Keratinocyte (primary cell): ENCODE measurements at regions not wholly inside any gene's neighbourhood (a gene's known extent, or its start where the extent isn't known, plus 50 kb on each side); places are given as distances from the start of the nearest gene placed in this dataset.

ENCODE experiments used
- DNase-seq: peaks from one replicate; pipeline ENCODE4 v3.0.0-alpha.2; 2011; ENCODE audit warnings: low read depth, missing footprints, low spot score
- FAIRE-seq: peaks from 2 replicates; lab custom pipeline; 2011; peaks lifted over from hg19 to GRCh38; lab: Jason Lieb, UNC
- H2AFZ ChIP-seq: 2 replicates; pipeline ENCODE4 v1.6.0; 2012; ENCODE audit warnings: low read length, control low read depth, inconsistent platforms; ENCODE audit not compliant: control insufficient read depth
- H3K27ac ChIP-seq: 2 replicates; pipeline ENCODE4 v1.5.1; 2011; ENCODE audit warnings: low read length; ENCODE audit not compliant: control insufficient read depth, insufficient read depth
- H3K27me3 ChIP-seq: 3 replicates; pipeline ENCODE4 v1.6.0; 2011; ENCODE audit warnings: low read length; ENCODE audit not compliant: control insufficient read depth, insufficient read depth; ENCODE audit errors: extremely low read depth
- H3K36me3 ChIP-seq, 2 experiments: 2 replicates in 1 of 2; 3 replicates in 1 of 2; pipeline ENCODE4 v1.5.1; 2011; ENCODE audit warnings: low read length in 2 of 2, mild to moderate bottlenecking in 1 of 2; ENCODE audit not compliant: control insufficient read depth in 2 of 2, insufficient read depth in 2 of 2; ENCODE audit errors: extremely low read depth in 1 of 2
- H3K4me1 ChIP-seq: 3 replicates; pipeline ENCODE4 v1.5.1; 2011; ENCODE audit warnings: low read length; ENCODE audit not compliant: control insufficient read depth, insufficient read depth; ENCODE audit errors: extremely low read depth
- H3K4me2 ChIP-seq: 3 replicates; pipeline ENCODE4 v1.6.0; 2011; ENCODE audit warnings: low read depth, low read length; ENCODE audit not compliant: control insufficient read depth, insufficient read depth; ENCODE audit errors: extremely low read depth
- H3K4me3 ChIP-seq, 3 experiments: fragments of 200-600 bp in 1 of 3; sonication (generic) in 1 of 3; 2 replicates in 2 of 3; 3 replicates in 1 of 3; pipeline ENCODE4 v1.5.1; 2011 to 2016; ENCODE audit warnings: low read length in 3 of 3, mild to moderate bottlenecking in 3 of 3, control low read depth in 2 of 3, inconsistent platforms in 1 of 3, low read depth in 1 of 3, mixed read lengths in 1 of 3, mixed run types in 1 of 3, moderate library complexity in 1 of 3; ENCODE audit not compliant: control insufficient read depth in 2 of 3, insufficient read depth in 2 of 3; ENCODE audit errors: extremely low read depth in 1 of 3
- H3K79me2 ChIP-seq: 2 replicates; pipeline ENCODE4 v1.6.0; 2012; ENCODE audit warnings: low read length; ENCODE audit not compliant: control insufficient read depth, insufficient read depth
- H3K9ac ChIP-seq: 3 replicates; pipeline ENCODE4 v1.6.0; 2011; ENCODE audit warnings: low read length; ENCODE audit not compliant: control insufficient read depth, insufficient read depth; ENCODE audit errors: extremely low read depth
- H3K9me1 ChIP-seq: 3 replicates; pipeline ENCODE4 v1.6.0; 2011; ENCODE audit warnings: low read length; ENCODE audit not compliant: control insufficient read depth, insufficient read depth; ENCODE audit errors: extremely low read depth
- H3K9me3 ChIP-seq: 2 replicates; pipeline ENCODE4 v1.5.1; 2012; ENCODE audit warnings: low read depth, low read length; ENCODE audit not compliant: control insufficient read depth
- H4K20me1 ChIP-seq: 3 replicates; pipeline ENCODE4 v1.6.0; 2011; ENCODE audit warnings: low read length; ENCODE audit not compliant: control insufficient read depth, insufficient read depth; ENCODE audit errors: extremely low read depth
- EZH2 ChIP-seq: IDR thresholded peaks from one replicate; pipeline ENCODE4 v1.6.1; 2012; ENCODE audit warnings: inconsistent platforms, mild to moderate bottlenecking, low read length, moderate library complexity
- dilution Hi-C: fragments of 300-500 bp; cut with MboI; formaldehyde crosslinking; loops from one replicate; pipeline ENCODE4 v1.7.0; 2020; ENCODE audit warnings: low sequenced_read_pairs; ENCODE audit not compliant: extremely low pct_ligation_motif_present
- TF ChIP-seq, protein P1 (sequence below), 3 experiments: IDR thresholded peaks in 1 of 3; conservative IDR thresholded peaks in 1 of 3; optimal IDR thresholded peaks in 1 of 3; 2 replicates in 2 of 3; 3 replicates in 1 of 3; pipeline versions ENCODE3 to v1.5.1; 2011; ENCODE audit warnings: low read length in 3 of 3, mild to moderate bottlenecking in 3 of 3, moderate library complexity in 2 of 3, control low read depth in 1 of 3, inconsistent platforms in 1 of 3; ENCODE audit not compliant: insufficient read depth in 2 of 3; ENCODE audit errors: extremely low read depth in 1 of 3

DNA sequence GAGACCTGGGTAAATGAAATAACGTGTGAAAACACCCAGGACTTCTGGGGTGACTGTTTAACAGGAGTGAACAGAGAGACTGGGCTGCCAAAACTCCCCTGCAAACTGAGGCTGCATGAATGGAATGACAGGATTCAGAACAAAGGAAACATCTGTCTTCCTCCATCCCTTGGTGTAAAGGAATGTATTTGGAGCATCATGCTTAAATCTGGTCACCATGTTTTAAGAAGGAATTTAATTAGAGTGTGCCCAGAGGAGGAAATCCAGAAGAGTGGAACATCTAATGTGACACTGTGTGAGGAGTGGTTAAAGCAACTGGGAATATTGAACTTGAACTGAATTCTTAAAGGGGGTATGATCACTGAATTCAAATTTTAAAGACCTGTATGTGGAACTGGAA is 437.2 kb downstream of the LIG4 start:
- Histone ChIP-seq H2AFZ (no peak overlapping the region), H3K9ac (no peak overlapping the region), H4K20me1 (no peaks in the 10 kb centered on the region), H3K27me3 (no peaks in the 10 kb centered on the region), H3K9me3 (peaks cover 2% of the 10 kb centered on the region), H3K4me1 (no peaks in the 10 kb centered on the region), H3K4me2 (no peak overlapping the region), H3K27ac (no peak overlapping the region), H3K4me3 (no peak overlapping the region), H3K79me2 (no peaks in the 10 kb centered on the region), H3K36me3 (no peaks in the 10 kb centered on the region), H3K9me1 (no peaks in the 10 kb centered on the region)
- DNase-seq (no peak), FAIRE-seq (no peak)
- dilution Hi-C loops = no loop called here
- no peak for TF ChIP-seq EZH2
- TF ChIP-seq, protein P1, sequence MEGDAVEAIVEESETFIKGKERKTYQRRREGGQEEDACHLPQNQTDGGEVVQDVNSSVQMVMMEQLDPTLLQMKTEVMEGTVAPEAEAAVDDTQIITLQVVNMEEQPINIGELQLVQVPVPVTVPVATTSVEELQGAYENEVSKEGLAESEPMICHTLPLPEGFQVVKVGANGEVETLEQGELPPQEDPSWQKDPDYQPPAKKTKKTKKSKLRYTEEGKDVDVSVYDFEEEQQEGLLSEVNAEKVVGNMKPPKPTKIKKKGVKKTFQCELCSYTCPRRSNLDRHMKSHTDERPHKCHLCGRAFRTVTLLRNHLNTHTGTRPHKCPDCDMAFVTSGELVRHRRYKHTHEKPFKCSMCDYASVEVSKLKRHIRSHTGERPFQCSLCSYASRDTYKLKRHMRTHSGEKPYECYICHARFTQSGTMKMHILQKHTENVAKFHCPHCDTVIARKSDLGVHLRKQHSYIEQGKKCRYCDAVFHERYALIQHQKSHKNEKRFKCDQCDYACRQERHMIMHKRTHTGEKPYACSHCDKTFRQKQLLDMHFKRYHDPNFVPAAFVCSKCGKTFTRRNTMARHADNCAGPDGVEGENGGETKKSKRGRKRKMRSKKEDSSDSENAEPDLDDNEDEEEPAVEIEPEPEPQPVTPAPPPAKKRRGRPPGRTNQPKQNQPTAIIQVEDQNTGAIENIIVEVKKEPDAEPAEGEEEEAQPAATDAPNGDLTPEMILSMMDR (optimal IDR thresholded peaks at IDR 0.05 in 1 of 3, IDR thresholded peaks at IDR 0.05 in 1 of 3, conservative IDR thresholded peaks at IDR 0.05 in 1 of 3; ENCODE audit: extremely low read depth in 1 of 3, insufficient read depth in 2 of 3, low read length in 3 of 3) = no peak

DNA sequence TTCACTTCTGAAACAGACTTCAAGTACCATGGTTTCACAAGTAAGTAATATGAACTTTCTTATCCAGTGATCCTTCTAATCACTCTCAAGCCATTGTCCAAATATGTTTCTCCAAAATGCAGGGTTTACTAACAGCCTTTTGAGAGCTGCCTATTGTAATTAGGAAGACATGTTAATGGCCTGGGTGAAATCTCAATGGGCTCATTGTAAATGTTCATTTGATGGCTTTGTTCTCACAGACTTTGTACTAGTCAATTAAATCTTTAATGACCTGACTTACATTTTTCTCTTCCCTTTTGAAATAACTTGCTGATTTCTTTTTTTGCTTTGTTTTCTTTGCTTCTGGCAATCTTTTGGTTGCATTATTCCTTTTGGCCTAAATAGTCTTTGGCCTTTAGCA is 444.8 kb downstream of the LIG4 start:
- Histone ChIP-seq H3K36me3 (no peaks in the 10 kb centered on the region), H3K27me3 (no peaks in the 10 kb centered on the region), H3K4me2 (no peak overlapping the region), H3K9me1 (no peaks in the 10 kb centered on the region), H4K20me1 (no peaks in the 10 kb centered on the region), H3K4me1 (no peaks in the 10 kb centered on the region), H3K27ac (no peak overlapping the region), H3K9ac (no peak overlapping the region), H3K4me3 (no peak overlapping the region), H3K9me3 (no peaks in the 10 kb centered on the region), H3K79me2 (no peaks in the 10 kb centered on the region), H2AFZ (no peak overlapping the region)
- dilution Hi-C loops = no loop called here
- FAIRE-seq = no peak
- TF ChIP-seq, protein P1 (optimal IDR thresholded peaks at IDR 0.05 in 1 of 3, IDR thresholded peaks at IDR 0.05 in 1 of 3, conservative IDR thresholded peaks at IDR 0.05 in 1 of 3; ENCODE audit: extremely low read depth in 1 of 3, insufficient read depth in 2 of 3, low read length in 3 of 3) = no peak
- TF ChIP-seq EZH2 = no peak
- no peak for DNase-seq
